ENCODE measurements at regions not wholly inside any gene's neighbourhood (a gene's known extent, or its start where the extent isn't known, plus 50 kb on each side); places are given as distances from the start of the nearest gene placed in this dataset.
"Not testable (repeated sequence)": the region's sequence is repeated elsewhere in the genome, so short reads cannot be mapped to it uniquely, and the experiment has no call there.

DNA sequence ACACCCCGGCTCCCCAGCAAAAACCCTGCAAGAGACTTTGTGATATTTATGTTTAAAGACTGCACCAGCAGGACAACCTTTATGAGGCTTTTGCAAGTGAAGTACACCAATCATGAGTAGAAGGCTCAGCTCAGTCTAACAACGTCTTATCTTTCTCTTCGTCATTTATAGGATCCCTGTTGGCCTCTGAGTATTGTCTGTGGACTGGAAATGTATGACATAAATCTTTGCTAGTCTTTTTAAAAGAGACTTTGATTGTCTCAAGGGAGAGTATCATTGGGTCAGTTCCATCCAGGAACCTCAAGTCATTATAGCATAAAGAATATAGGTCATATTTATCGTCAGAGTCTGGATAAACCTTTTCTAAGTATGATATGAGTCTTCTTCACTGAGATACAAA, 505.0 kb upstream of the SOX9 start:
- Histone ChIP-seq H3K4me1 (ENCODE audit: insufficient read depth) (no peaks in the 10 kb centered on the region), H3K4me2 (no peak overlapping the region), H2AFZ (no peak overlapping the region), H3K4me3 (no peak overlapping the region), H3F3A (replicated peaks; ENCODE audit: low read depth) (no peaks in the 10 kb centered on the region), H3K9me2 (ENCODE audit: insufficient read depth) (peaks cover 4% of the 10 kb centered on the region; the same call in 1 of the 2 replicates), H3K27ac (ENCODE audit: low read depth) (no peak overlapping the region), H3K27me3 (ENCODE audit: insufficient read depth) (no peaks in the 10 kb centered on the region), H3K79me2 (replicated peaks; ENCODE audit: insufficient read depth) (no peaks in the 10 kb centered on the region), H4K20me1 (replicated peaks; ENCODE audit: insufficient read depth) (no peaks in the 10 kb centered on the region), H3K36me3 (ENCODE audit: insufficient read depth) (0 out of 2 replicates have a peak, but pooled peaks cover 4% of the 10 kb centered on the region)
- Mint-ChIP-seq H3K27ac (no peak overlapping the region), H3K4me1 (no peaks in the 10 kb centered on the region), H3K4me3 (no peak overlapping the region), H3K27me3 (ENCODE audit: insufficient read depth, low read depth, poor library complexity) (no peaks in the 10 kb centered on the region), H3K9me3 (peaks cover 32% of the 10 kb centered on the region), H3K36me3 (ENCODE audit: low read depth) (peaks cover 24% of the 10 kb centered on the region; the same call in 2 of the 3 replicates)
- no peak for DNase-seq (ENCODE audit: low spot score)
- TF ChIP-seq ZNF114 (CRISPR knock-in tag; IDR thresholded peaks at IDR 0.05): no peak
- no peak for TF ChIP-seq CREB1 (CRISPR knock-in tag; IDR thresholded peaks at IDR 0.05; ENCODE audit: low read depth)
- TF ChIP-seq POLR2AphosphoS5 (IDR thresholded peaks at IDR 0.05; ENCODE audit: low read depth): no peak
- TF ChIP-seq CTCF (conservative IDR thresholded peaks at IDR 0.05; ENCODE audit: low read depth in 2 of 2): no peak
- TF ChIP-seq, protein P1, sequence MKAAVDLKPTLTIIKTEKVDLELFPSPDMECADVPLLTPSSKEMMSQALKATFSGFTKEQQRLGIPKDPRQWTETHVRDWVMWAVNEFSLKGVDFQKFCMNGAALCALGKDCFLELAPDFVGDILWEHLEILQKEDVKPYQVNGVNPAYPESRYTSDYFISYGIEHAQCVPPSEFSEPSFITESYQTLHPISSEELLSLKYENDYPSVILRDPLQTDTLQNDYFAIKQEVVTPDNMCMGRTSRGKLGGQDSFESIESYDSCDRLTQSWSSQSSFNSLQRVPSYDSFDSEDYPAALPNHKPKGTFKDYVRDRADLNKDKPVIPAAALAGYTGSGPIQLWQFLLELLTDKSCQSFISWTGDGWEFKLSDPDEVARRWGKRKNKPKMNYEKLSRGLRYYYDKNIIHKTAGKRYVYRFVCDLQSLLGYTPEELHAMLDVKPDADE (IDR thresholded peaks at IDR 0.05): no peak
- no peak for TF ChIP-seq ZNF331 (CRISPR knock-in tag; IDR thresholded peaks at IDR 0.05; ENCODE audit: low read depth)
- no peak for TF ChIP-seq REST (IDR thresholded peaks at IDR 0.05; ENCODE audit: unreplicated experiment)
- no peak for TF ChIP-seq JUNB (IDR thresholded peaks at IDR 0.05; ENCODE audit: unreplicated experiment)
- ATAC-seq: no peak

DNA sequence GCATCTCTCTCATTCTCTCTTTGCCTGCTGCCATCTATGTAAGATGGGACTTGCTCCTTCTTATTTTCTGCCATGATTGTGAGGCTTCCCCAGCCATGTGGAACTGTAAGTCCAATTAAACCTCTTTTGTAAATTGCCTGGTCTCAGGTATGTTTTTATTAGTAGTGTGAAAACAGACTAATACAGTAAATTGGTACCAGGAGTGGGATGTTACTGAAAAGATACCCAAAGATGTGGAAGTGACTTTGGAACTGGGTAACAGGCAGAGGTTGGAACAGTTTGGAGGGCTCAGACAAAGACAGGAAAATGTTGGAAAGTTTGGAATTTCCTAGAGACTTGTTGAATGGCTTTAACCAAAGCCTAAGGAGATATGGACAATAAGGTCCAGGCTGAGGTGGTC, 503.1 kb upstream of the SOX9 start:
- not testable (repeated sequence) for H2AFZ ChIP-seq; H3K4me3 Mint-ChIP-seq; H3K4me1 ChIP-seq (ENCODE audit: insufficient read depth); H3K79me2 ChIP-seq (replicated peaks; ENCODE audit: insufficient read depth); H3K4me3 ChIP-seq; H3K27me3 ChIP-seq (ENCODE audit: insufficient read depth); H3K27ac ChIP-seq (ENCODE audit: low read depth); H3K27ac Mint-ChIP-seq; H3K4me2 ChIP-seq; DNase-seq (ENCODE audit: low spot score); H3K27me3 Mint-ChIP-seq (ENCODE audit: insufficient read depth, low read depth, poor library complexity); H3F3A ChIP-seq (replicated peaks; ENCODE audit: low read depth); ATAC-seq; H4K20me1 ChIP-seq (replicated peaks; ENCODE audit: insufficient read depth); H3K36me3 ChIP-seq (ENCODE audit: insufficient read depth); H3K4me1 Mint-ChIP-seq
- peaks cover 13% of the 10 kb centered on the region for H3K9me2 ChIP-seq (ENCODE audit: insufficient read depth)
- Mint-ChIP-seq H3K36me3 (ENCODE audit: low read depth) (peaks cover 24% of the 10 kb centered on the region; the same call in 2 of the 3 replicates), H3K9me3 (peaks cover 32% of the 10 kb centered on the region)

Measured in GM23338 (cell line).